IMR-90 (cell line): ENCODE measurements at regions not wholly inside any gene's neighbourhood (a gene's known extent, or its start where the extent isn't known, plus 50 kb on each side); places are given as distances from the start of the nearest gene placed in this dataset.

Experiments
- ATAC-seq: fragments of 200-7000 bp; cut with Tn5 transposase; 2 replicates; pipeline ENCODE4 v1.9.1; 2020; ENCODE audit warnings: low read depth, mild to moderate bottlenecking, moderate library complexity
- BruUV-seq: library from RNA; stranded (reverse); fragments of 400-500 nt; replicated peaks from 2 replicates; lab custom pipeline; 2021; lab: Mats Ljungman, UMichigan
- CTCF ChIA-PET: fragments of 300-600 bp; formaldehyde crosslinking; extraction: SDS; loops from one replicate; lab custom pipeline; 2021; ENCODE audit warnings: antibody characterized with exemption; lab: Yijun Ruan, JAX
- POLR2A ChIA-PET: fragments of 300-600 bp; sonication (Branson Sonifier 250); formaldehyde crosslinking; loops from one replicate; lab custom pipeline; 2022; ENCODE audit warnings: antibody characterized with exemption; ENCODE audit not compliant: unreplicated experiment; lab: Charles Lee
- DNase-seq: peaks from one replicate; pipeline ENCODE4 v3.0.0; 2013
- H2AFZ ChIP-seq: replicated peaks from 2 replicates; pipeline ENCODE3; 2013; ENCODE audit warnings: low read length, mild to moderate bottlenecking; ENCODE audit not compliant: poor library complexity
- H2AK5ac ChIP-seq: 2 replicates; pipeline ENCODE4 v1.6.1; 2013; ENCODE audit warnings: low read depth, low read length, inconsistent platforms
- H2AK9ac ChIP-seq: replicated peaks from 2 replicates; pipeline ENCODE3; 2013; ENCODE audit warnings: mild to moderate bottlenecking, low read depth, low read length, moderate library complexity; ENCODE audit not compliant: poor library complexity
- H2BK120ac ChIP-seq: 2 replicates; pipeline ENCODE4 v1.6.1; 2013; ENCODE audit warnings: low read depth, low read length, inconsistent platforms
- H2BK15ac ChIP-seq: 3 replicates; pipeline ENCODE4 v1.6.1; 2013; ENCODE audit warnings: low read depth, low read length, inconsistent platforms
- H2BK20ac ChIP-seq: 2 replicates; pipeline ENCODE4 v1.6.1; 2013; ENCODE audit warnings: low read depth, mild to moderate bottlenecking, inconsistent platforms, low read length, moderate library complexity
- H2BK5ac ChIP-seq: 2 replicates; pipeline ENCODE4 v1.6.1; 2013; ENCODE audit warnings: mild to moderate bottlenecking, low read depth, low read length, inconsistent platforms; ENCODE audit not compliant: poor library complexity, severe bottlenecking
- H3K14ac ChIP-seq: replicated peaks from 2 replicates; pipeline ENCODE4 v1.6.1; 2013; ENCODE audit warnings: low read depth, low read length, inconsistent platforms
- H3K18ac ChIP-seq: 2 replicates; pipeline ENCODE4 v1.6.1; 2013; ENCODE audit warnings: low read depth, low read length, control low read depth
- H3K23ac ChIP-seq: 2 replicates; pipeline ENCODE4 v1.6.1; 2013; ENCODE audit warnings: low read depth, low read length, inconsistent platforms
- H3K27ac ChIP-seq: 2 replicates; pipeline ENCODE4 v1.5.1; 2013; ENCODE audit warnings: mild to moderate bottlenecking, control low read depth, low read length; ENCODE audit not compliant: insufficient read depth
- H3K27me3 ChIP-seq: 2 replicates; pipeline ENCODE4 v1.6.1; 2013; ENCODE audit warnings: low read length; ENCODE audit not compliant: control insufficient read depth, insufficient read depth
- H3K36me3 ChIP-seq: 2 replicates; pipeline ENCODE4 v1.6.1; 2013; ENCODE audit warnings: low read length, mixed read lengths; ENCODE audit not compliant: control insufficient read depth, insufficient read depth
- H3K4ac ChIP-seq: 2 replicates; pipeline ENCODE4 v1.6.1; 2013; ENCODE audit warnings: low read depth, low read length, inconsistent platforms
- H3K4me1 ChIP-seq: 2 replicates; pipeline ENCODE4 v1.6.1; 2013; ENCODE audit warnings: low read length, mixed read lengths; ENCODE audit not compliant: control insufficient read depth, insufficient read depth
- H3K4me2 ChIP-seq: 2 replicates; pipeline ENCODE4 v1.6.1; 2013; ENCODE audit warnings: low read depth, mild to moderate bottlenecking, control low read depth, low read length, moderate library complexity
- H3K4me3 ChIP-seq: 2 replicates; pipeline ENCODE4 v1.5.1; 2013; ENCODE audit warnings: low read depth, mild to moderate bottlenecking, control low read depth, low read length, moderate library complexity; ENCODE audit not compliant: insufficient read depth
- H3K56ac ChIP-seq: 2 replicates; pipeline ENCODE4 v1.6.1; 2013; ENCODE audit warnings: low read length, inconsistent platforms; ENCODE audit not compliant: insufficient read depth; ENCODE audit errors: extremely low read depth
- H3K79me1 ChIP-seq, 2 experiments: 2 replicates each; pipeline ENCODE4 v1.6.1; 2013; ENCODE audit warnings: low read length in 2 of 2, inconsistent platforms in 1 of 2, low read depth in 1 of 2
- H3K9ac ChIP-seq: 2 replicates; pipeline ENCODE4 v1.6.1; 2013; ENCODE audit warnings: low read depth, low read length, control low read depth
- H3K9me1 ChIP-seq: 2 replicates; pipeline ENCODE4 v1.6.1; 2013; ENCODE audit warnings: low read length, inconsistent platforms; ENCODE audit not compliant: insufficient read depth
- H3K9me3 ChIP-seq: 2 replicates; pipeline ENCODE4 v1.6.1; 2013; ENCODE audit warnings: low read length; ENCODE audit not compliant: control insufficient read depth, insufficient read depth
- H4K20me1 ChIP-seq: 2 replicates; pipeline ENCODE4 v1.6.1; 2013; ENCODE audit warnings: low read length, inconsistent platforms; ENCODE audit not compliant: insufficient read depth
- H4K5ac ChIP-seq: 2 replicates; pipeline ENCODE4 v1.6.1; 2013; ENCODE audit warnings: mild to moderate bottlenecking, low read depth, low read length, control low read depth
- H4K8ac ChIP-seq, 2 experiments: 2 replicates each; pipeline ENCODE4 v1.6.1; 2013; ENCODE audit warnings: low read depth in 2 of 2, low read length in 2 of 2, control low read depth in 1 of 2, inconsistent platforms in 1 of 2
- H4K91ac ChIP-seq: 2 replicates; pipeline ENCODE4 v1.6.1; 2013; ENCODE audit warnings: low read depth, low read length, inconsistent platforms; ENCODE audit not compliant: insufficient read depth
- BHLHE40 ChIP-seq: fragments of 150-350 bp; IDR thresholded peaks from 2 replicates; pipeline ENCODE4 v1.6.1; 2016; ENCODE audit warnings: mild to moderate bottlenecking, low read depth, low read length
- CEBPB ChIP-seq: IDR thresholded peaks from 2 replicates; pipeline ENCODE4 v1.6.1; 2012; ENCODE audit warnings: low read depth, low read length, improper control_type of control experiment
- CHD1 ChIP-seq: IDR thresholded peaks from 2 replicates; pipeline ENCODE4 v1.6.1; 2012; ENCODE audit warnings: low read depth, low read length, improper control_type of control experiment
- CTCF ChIP-seq: conservative IDR thresholded peaks from 2 replicates; pipeline ENCODE4 v1.5.1; 2012; ENCODE audit warnings: mild to moderate bottlenecking, low read depth, low read length, improper control_type of control experiment
- FOS ChIP-seq: fragments of 150-350 bp; IDR thresholded peaks from 2 replicates; pipeline ENCODE4 v1.6.1; 2016; ENCODE audit warnings: low read depth, low read length
- MAFK ChIP-seq: IDR thresholded peaks from 2 replicates; pipeline ENCODE4 v1.6.1; 2012; ENCODE audit warnings: low read depth, low read length, improper control_type of control experiment
- MAZ ChIP-seq: IDR thresholded peaks from 2 replicates; pipeline ENCODE4 v1.6.1; 2012; ENCODE audit warnings: low read depth, mild to moderate bottlenecking, low read length, improper control_type of control experiment, moderate library complexity, borderline replicate concordance
- MXI1 ChIP-seq: IDR thresholded peaks from 2 replicates; pipeline ENCODE4 v1.6.1; 2012; ENCODE audit warnings: low read depth, mild to moderate bottlenecking, low read length, moderate library complexity, borderline replicate concordance
- NFE2L2 ChIP-seq: fragments of 150-350 bp; IDR thresholded peaks from 2 replicates; pipeline ENCODE4 v1.6.1; 2016; ENCODE audit warnings: low read depth, mild to moderate bottlenecking, low read length
- POLR2A ChIP-seq: IDR thresholded peaks from 2 replicates; pipeline ENCODE4 v1.6.1; 2012; ENCODE audit warnings: mild to moderate bottlenecking, low read depth, low read length
- RAD21 ChIP-seq: IDR thresholded peaks from 2 replicates; pipeline ENCODE4 v1.6.1; 2012; ENCODE audit warnings: low read length, improper control_type of control experiment
- RCOR1 ChIP-seq: IDR thresholded peaks from 2 replicates; pipeline ENCODE4 v1.6.1; 2012; ENCODE audit warnings: mild to moderate bottlenecking, low read length, improper control_type of control experiment; ENCODE audit not compliant: insufficient replicate concordance
- RFX5 ChIP-seq: IDR thresholded peaks from 2 replicates; pipeline ENCODE4 v1.8.0; 2012; ENCODE audit warnings: low read depth, mild to moderate bottlenecking, low read length, moderate library complexity
- SMC3 ChIP-seq: fragments of 150-350 bp; IDR thresholded peaks from 2 replicates; pipeline ENCODE4 v1.6.1; 2016; ENCODE audit warnings: low read depth, mild to moderate bottlenecking, antibody characterized with exemption, low read length, moderate library complexity
- USF2 ChIP-seq: fragments of 150-350 bp; IDR thresholded peaks from 2 replicates; pipeline ENCODE4 v1.6.1; 2017; ENCODE audit warnings: mild to moderate bottlenecking, antibody characterized with exemption, low read length, low read depth
- WGBS, 2 experiments: methylation state at CpG; one replicate each; pipeline versions ENCODE4 v1.1.5 to v1.1.7; 2013; ENCODE audit warnings: missing lambda C conversion rate in 2 of 2; ENCODE audit not compliant: insufficient read length in 1 of 2; ENCODE audit errors: extremely low coverage in 2 of 2; 5-methylcytosine and 5-hydroxymethylcytosine counted together
- dilution Hi-C: fragments of 300-500 bp; cut with HindIII; formaldehyde crosslinking; loops from one replicate; pipeline ENCODE4 v1.14.3; 2018; ENCODE audit warnings: low sequenced_read_pairs; ENCODE audit not compliant: unreplicated experiment
- in situ Hi-C: fragments of 300-500 bp; cut with MboI; formaldehyde crosslinking; loops from 3 replicates; pipeline ENCODE4 v1.14.3; 2019; ENCODE audit warnings: low sequenced_read_pairs, inconsistent platforms, mixed read lengths
- intact Hi-C: fragments of 100-400 bp; cut with micrococcal nuclease; formaldehyde crosslinking; loops from 2 replicates; pipeline ENCODE4 v1.10.0; 2022
- TF ChIP-seq, protein P1 (sequence below): fragments of 150-350 bp; IDR thresholded peaks from 2 replicates; pipeline ENCODE4 v1.6.1; 2016; ENCODE audit warnings: low read depth, mild to moderate bottlenecking, low read length, moderate library complexity, borderline replicate concordance

- Histone ChIP-seq H3K9me3 (no peaks in the 10 kb centered on the region), H3K4me3 (no peak overlapping the region), H3K27me3 (no peaks in the 10 kb centered on the region), H3K27ac (no peak overlapping the region), H2AK9ac (no peak overlapping the region), H4K8ac (no peak overlapping the region), H3K18ac (no peak overlapping the region), H2BK120ac (no peak overlapping the region), H2BK20ac (no peak overlapping the region), H2BK5ac (no peak overlapping the region), H3K9ac (no peak overlapping the region), H3K79me1 (no peaks in the 10 kb centered on the region), H4K5ac (no peak overlapping the region), H2AK5ac (no peak overlapping the region), H3K14ac (no peak overlapping the region), H2BK15ac (no peak overlapping the region), H3K4me2 (no peak overlapping the region), H3K4ac (no peak overlapping the region), H4K20me1 (no peaks in the 10 kb centered on the region), H3K9me1 (no peaks in the 10 kb centered on the region), H3K23ac (no peak overlapping the region), H3K36me3 (no peaks in the 10 kb centered on the region), H4K91ac (no peak overlapping the region), H2AFZ (no peak overlapping the region), H3K56ac (no peak overlapping the region), H3K4me1 (no peaks in the 10 kb centered on the region)
- no TSS peak for BruUV-seq
- in situ Hi-C loops (no loop called here), dilution Hi-C loops (no loop called here), intact Hi-C loops (no loop called here)
- DNase-seq: no peak
- ChIA-PET POLR2A (no interaction called here), CTCF (interaction anchor here (0.6 kb wide), 1 partner anchor 29 kb away, joined by 5 read pairs; no protein-coding TSS in a partner anchor)
- no peak for TF ChIP-seq MXI1
- TF ChIP-seq CEBPB: no peak
- TF ChIP-seq RCOR1: no peak
- TF ChIP-seq USF2: no peak
- TF ChIP-seq BHLHE40: no peak
- no peak for TF ChIP-seq RFX5
- TF ChIP-seq, protein P1, sequence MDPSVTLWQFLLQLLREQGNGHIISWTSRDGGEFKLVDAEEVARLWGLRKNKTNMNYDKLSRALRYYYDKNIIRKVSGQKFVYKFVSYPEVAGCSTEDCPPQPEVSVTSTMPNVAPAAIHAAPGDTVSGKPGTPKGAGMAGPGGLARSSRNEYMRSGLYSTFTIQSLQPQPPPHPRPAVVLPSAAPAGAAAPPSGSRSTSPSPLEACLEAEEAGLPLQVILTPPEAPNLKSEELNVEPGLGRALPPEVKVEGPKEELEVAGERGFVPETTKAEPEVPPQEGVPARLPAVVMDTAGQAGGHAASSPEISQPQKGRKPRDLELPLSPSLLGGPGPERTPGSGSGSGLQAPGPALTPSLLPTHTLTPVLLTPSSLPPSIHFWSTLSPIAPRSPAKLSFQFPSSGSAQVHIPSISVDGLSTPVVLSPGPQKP: no peak
- TF ChIP-seq MAZ: no peak
- TF ChIP-seq FOS: no peak
- no peak for TF ChIP-seq POLR2A
- TF ChIP-seq CHD1: no peak
- TF ChIP-seq SMC3: no peak
- no peak for TF ChIP-seq MAFK
- no peak for TF ChIP-seq NFE2L2
- TF ChIP-seq RAD21: no peak
- TF ChIP-seq CTCF: no peak
- whole genome bisulfite sequencing, 2 experiments: no CpG with 5 or more reads among the region's 1 CpG
- ATAC-seq: no peak
Observed at GRCh38 chr4:59127743-59128142, 2017.6 kb upstream of the IGFBP7 start.
